Activated CD8-positive, alpha-beta T cell treated with anti-CD3 and anti-CD28 coated beads for 36 hours (primary cell): ENCODE measurements at regions not wholly inside any gene's neighbourhood (a gene's known extent, or its start where the extent isn't known, plus 50 kb on each side); places are given as distances from the start of the nearest gene placed in this dataset.

Source experiments
- ATAC-seq: fragments of 200-7000 bp; cut with Tn5 transposase; one replicate; pipeline ENCODE4 v1.10.0; 2021; ENCODE audit warnings: mild to moderate bottlenecking, moderate library complexity
- CTCF ChIA-PET: fragments of 350-600 bp; sonication (Branson Sonifier 250); formaldehyde crosslinking; loops from one replicate; lab custom pipeline; 2021; ENCODE audit warnings: antibody characterized with exemption; lab: Charles Lee
- POLR2A ChIA-PET: fragments of 350-600 bp; sonication (Branson Sonifier 250); formaldehyde crosslinking; loops from one replicate; lab custom pipeline; 2021; ENCODE audit warnings: antibody characterized with exemption; lab: Charles Lee
- DNase-seq: peaks from one replicate; pipeline ENCODE4 v3.0.0-alpha.2; 2020
- H3K27ac Mint-ChIP-seq: one replicate; pipeline ENCODE4 v1.8.0; 2021; ENCODE audit warnings: mild to moderate bottlenecking, mixed read lengths
- H3K27me3 Mint-ChIP-seq: one replicate; pipeline ENCODE4 v1.8.0; 2021; ENCODE audit warnings: mixed read lengths
- H3K36me3 Mint-ChIP-seq: one replicate; pipeline ENCODE4 v1.8.0; 2021; ENCODE audit warnings: low read depth, mixed read lengths
- H3K4me1 Mint-ChIP-seq: one replicate; pipeline ENCODE4 v1.8.0; 2021; ENCODE audit warnings: low read depth, mixed read lengths
- H3K4me3 Mint-ChIP-seq: one replicate; pipeline ENCODE4 v1.8.0; 2021; ENCODE audit warnings: mild to moderate bottlenecking, moderate library complexity, mixed read lengths
- H3K9me3 Mint-ChIP-seq: one replicate; pipeline ENCODE4 v1.8.0; 2021; ENCODE audit warnings: mixed read lengths
- CTCF ChIP-seq: fragments of 200-600 bp; IDR thresholded peaks from one replicate; pipeline ENCODE4 v1.8.0; 2022; ENCODE audit warnings: antibody characterized with exemption, mild to moderate bottlenecking
- intact Hi-C: fragments of 100-400 bp; cut with micrococcal nuclease; formaldehyde crosslinking; loops from one replicate; pipeline ENCODE4 v1.10.0; 2022

GRCh38 chr6:54578261-54578660 lies 268.3 kb upstream of the FAM83B start:
- no peak for TF ChIP-seq CTCF
- ChIA-PET POLR2A (no interaction called here), CTCF (no interaction called here)
- no peaks in the 10 kb centered on the region for H3K4me1 Mint-ChIP-seq
- H3K27me3 Mint-ChIP-seq: no peaks in the 10 kb centered on the region
- intact Hi-C loops: no loop called here
- H3K4me3 Mint-ChIP-seq: no peak overlapping the region
- H3K27ac Mint-ChIP-seq: no peak overlapping the region
- no peaks in the 10 kb centered on the region for H3K36me3 Mint-ChIP-seq
- no peaks in the 10 kb centered on the region for H3K9me3 Mint-ChIP-seq
- DNase-seq (no peak), ATAC-seq (no peak)

GRCh38 chr6:54579011-54579410 lies 267.6 kb upstream of the FAM83B start:
- Mint-ChIP-seq H3K36me3 (no peaks in the 10 kb centered on the region), H3K4me1 (no peaks in the 10 kb centered on the region), H3K9me3 (no peaks in the 10 kb centered on the region), H3K27me3 (no peaks in the 10 kb centered on the region), H3K4me3 (no peak overlapping the region), H3K27ac (no peak overlapping the region)
- intact Hi-C loops: no loop called here
- TF ChIP-seq CTCF: no peak
- ChIA-PET CTCF (no interaction called here), POLR2A (no interaction called here)
- no peak for ATAC-seq
- DNase-seq: no peak

- no peak overlapping the region for H3K27ac Mint-ChIP-seq
- intact Hi-C loops: no loop called here
- no peak overlapping the region for H3K4me3 Mint-ChIP-seq
- no peaks in the 10 kb centered on the region for H3K27me3 Mint-ChIP-seq
- POLR2A ChIA-PET: no interaction called here
- DNase-seq (no peak), ATAC-seq (no peak)
- CTCF ChIA-PET: no interaction called here
- no peaks in the 10 kb centered on the region for H3K9me3 Mint-ChIP-seq
- no peaks in the 10 kb centered on the region for H3K4me1 Mint-ChIP-seq
- TF ChIP-seq CTCF: no peak
- H3K36me3 Mint-ChIP-seq: no peaks in the 10 kb centered on the region
Observed at GRCh38 chr6:54586251-54586650, 260.3 kb upstream of the FAM83B start.

DNA sequence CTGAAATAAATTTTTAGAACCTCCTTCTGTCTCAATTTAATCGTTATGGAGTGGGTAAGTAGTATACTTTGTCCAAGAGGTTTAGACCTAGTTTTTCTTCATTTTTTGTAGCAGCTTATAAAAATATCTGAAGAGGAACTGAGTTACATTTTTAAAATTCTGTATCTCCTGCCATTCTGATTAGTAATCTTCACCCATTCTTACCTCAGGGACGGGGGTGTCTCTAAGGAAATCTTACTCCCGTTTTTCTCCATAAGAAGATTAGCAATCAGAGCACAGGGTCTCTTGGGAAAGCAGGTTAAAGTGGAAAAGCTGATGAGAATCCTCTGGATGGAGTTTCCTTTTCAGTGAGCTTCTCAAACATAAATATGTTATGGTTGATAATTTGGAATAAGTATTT lies 259.3 kb upstream of the FAM83B start:
- no peak for DNase-seq
- no peak for TF ChIP-seq CTCF
- Mint-ChIP-seq H3K4me3 (no peak overlapping the region), H3K27ac (no peak overlapping the region), H3K4me1 (no peaks in the 10 kb centered on the region), H3K36me3 (no peaks in the 10 kb centered on the region), H3K9me3 (no peaks in the 10 kb centered on the region), H3K27me3 (no peaks in the 10 kb centered on the region)
- CTCF ChIA-PET: no interaction called here
- ATAC-seq: no peak
- POLR2A ChIA-PET: no interaction called here
- intact Hi-C loops: no loop called here

DNA sequence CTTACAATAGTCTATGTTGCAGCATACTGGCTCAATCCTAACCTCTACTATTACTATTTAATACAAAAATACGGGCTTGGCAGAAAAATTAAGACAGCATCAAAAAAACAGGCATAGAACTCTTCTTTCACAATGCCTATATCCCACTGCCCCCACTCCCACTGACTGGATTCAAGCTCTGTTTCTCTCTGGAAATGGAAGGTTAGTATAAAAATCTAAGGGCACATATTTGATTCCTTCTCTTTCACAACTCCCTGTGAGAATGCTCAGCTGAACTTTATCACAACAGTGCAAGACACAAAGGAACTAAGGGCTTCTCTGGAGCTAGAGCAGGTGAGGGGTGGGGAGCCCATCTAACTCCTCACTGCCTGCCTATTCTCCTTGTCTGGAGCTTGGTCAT lies 258.4 kb upstream of the FAM83B start:
- Mint-ChIP-seq H3K4me3 (no peak overlapping the region), H3K27ac (no peak overlapping the region), H3K4me1 (no peaks in the 10 kb centered on the region), H3K36me3 (no peaks in the 10 kb centered on the region), H3K27me3 (no peaks in the 10 kb centered on the region), H3K9me3 (no peaks in the 10 kb centered on the region)
- intact Hi-C loops: no loop called here
- no peak for ATAC-seq
- DNase-seq: no peak
- no peak for TF ChIP-seq CTCF
- ChIA-PET POLR2A (no interaction called here), CTCF (interaction anchor here (0.6 kb wide), 1 partner anchor 862 kb away, joined by 3 read pairs; no protein-coding TSS in a partner anchor)
